ENCODE measurements at regions not wholly inside any gene's neighbourhood (a gene's known extent, or its start where the extent isn't known, plus 50 kb on each side); places are given as distances from the start of the nearest gene placed in this dataset.

DNA sequence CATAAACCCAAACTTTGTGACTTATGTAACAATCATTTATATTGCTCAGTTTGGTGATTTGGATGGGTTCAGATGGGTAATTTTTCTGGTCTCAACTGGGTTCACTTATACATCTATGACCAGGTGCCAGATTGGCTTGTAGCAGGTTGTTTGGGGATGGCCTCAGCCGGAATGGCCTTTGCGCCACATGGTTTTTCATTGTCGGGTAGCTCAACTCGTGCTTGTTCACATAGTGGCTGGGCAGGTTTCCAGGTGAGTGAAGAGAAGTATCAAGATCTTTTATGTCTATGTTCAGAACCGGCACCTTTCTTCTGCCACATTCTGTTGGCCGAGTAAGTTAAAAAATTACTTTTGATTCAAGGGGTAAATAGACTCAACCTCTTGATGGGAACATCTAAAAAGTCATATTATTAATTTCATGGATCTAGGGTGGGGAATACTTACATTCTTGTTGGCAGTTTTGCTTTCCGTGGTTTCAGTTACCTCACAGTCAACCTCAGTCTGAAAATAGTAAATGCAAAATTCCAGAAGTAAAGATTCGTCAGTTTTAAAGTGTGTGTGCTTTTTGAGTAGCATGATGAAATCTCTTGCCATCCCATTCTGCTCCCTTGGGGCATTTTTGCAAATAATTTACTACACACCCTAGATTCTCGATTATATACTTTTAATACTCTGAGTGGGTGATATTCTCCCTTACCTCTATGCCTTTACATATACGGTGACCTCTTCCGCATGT, 745.7 kb upstream of the CCDC54 start:
- TF ChIP-seq POLR2A (IDR thresholded peaks at IDR 0.05; ENCODE audit: low read depth, low read length) (no peak), POLR2AphosphoS5 (IDR thresholded peaks at IDR 0.05; ENCODE audit: low read depth, low read length) (no peak)

Measured in GM12892 (cell line).